ENCODE measurements at regions not wholly inside any gene's neighbourhood (a gene's known extent, or its start where the extent isn't known, plus 50 kb on each side); places are given as distances from the start of the nearest gene placed in this dataset.

DNA sequence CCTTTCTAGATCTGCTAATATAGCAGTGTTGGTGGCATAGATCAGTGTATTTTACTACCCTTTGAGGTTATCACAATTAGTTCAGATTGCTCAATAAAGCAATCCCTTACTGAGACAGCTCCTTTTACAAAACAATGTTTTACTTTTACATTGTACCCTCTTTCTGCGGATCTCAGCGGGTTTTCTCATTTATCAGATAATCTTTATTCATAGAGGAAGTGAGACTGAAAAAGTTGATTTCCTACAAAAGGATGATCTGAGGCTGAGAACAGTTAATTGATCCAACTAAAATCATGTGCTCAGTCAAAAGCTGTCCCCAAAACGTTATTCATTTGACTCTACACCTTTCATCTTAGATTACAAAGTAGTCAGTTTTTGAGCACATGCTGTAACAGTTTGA, 2319.9 kb downstream of the LRRC4C start:
- Mint-ChIP-seq H3K36me3 (ENCODE audit: low read depth, unreplicated experiment) (no peaks in the 10 kb centered on the region), H3K27ac (ENCODE audit: unreplicated experiment) (no peak overlapping the region), H3K9me3 (ENCODE audit: unreplicated experiment) (no peaks in the 10 kb centered on the region), H3K4me3 (ENCODE audit: unreplicated experiment) (no peak overlapping the region), H3K27me3 (ENCODE audit: unreplicated experiment) (peaks cover 1% of the 10 kb centered on the region), H3K4me1 (ENCODE audit: unreplicated experiment) (no peaks in the 10 kb centered on the region)
- TF ChIP-seq, protein P1, sequence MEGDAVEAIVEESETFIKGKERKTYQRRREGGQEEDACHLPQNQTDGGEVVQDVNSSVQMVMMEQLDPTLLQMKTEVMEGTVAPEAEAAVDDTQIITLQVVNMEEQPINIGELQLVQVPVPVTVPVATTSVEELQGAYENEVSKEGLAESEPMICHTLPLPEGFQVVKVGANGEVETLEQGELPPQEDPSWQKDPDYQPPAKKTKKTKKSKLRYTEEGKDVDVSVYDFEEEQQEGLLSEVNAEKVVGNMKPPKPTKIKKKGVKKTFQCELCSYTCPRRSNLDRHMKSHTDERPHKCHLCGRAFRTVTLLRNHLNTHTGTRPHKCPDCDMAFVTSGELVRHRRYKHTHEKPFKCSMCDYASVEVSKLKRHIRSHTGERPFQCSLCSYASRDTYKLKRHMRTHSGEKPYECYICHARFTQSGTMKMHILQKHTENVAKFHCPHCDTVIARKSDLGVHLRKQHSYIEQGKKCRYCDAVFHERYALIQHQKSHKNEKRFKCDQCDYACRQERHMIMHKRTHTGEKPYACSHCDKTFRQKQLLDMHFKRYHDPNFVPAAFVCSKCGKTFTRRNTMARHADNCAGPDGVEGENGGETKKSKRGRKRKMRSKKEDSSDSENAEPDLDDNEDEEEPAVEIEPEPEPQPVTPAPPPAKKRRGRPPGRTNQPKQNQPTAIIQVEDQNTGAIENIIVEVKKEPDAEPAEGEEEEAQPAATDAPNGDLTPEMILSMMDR (IDR thresholded peaks at IDR 0.05; ENCODE audit: unreplicated experiment): no peak
- no peak for DNase-seq (ENCODE audit: low spot score)

DNA sequence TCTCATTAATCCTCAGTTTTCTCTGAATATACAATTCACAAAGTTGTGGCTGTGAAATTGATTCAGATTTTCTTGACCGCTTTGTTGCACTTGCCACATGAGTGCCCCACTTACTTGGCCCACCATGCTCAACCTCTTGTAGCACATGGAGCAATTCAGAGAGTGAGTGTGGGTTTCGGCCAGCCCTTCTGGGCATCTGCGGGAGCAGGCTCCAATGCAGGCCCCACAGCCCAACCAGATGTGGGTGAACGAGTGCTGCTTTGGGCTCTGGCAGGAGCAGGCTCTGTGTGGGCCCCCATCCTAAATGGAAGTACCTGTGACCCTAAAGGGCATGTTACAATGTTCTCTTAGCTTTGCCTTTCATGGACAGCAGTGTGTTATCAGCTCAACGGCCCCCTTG, 2338.6 kb downstream of the LRRC4C start:
- H3K4me3 Mint-ChIP-seq (ENCODE audit: unreplicated experiment): no peak overlapping the region
- H3K9me3 Mint-ChIP-seq (ENCODE audit: unreplicated experiment): no peaks in the 10 kb centered on the region
- DNase-seq (ENCODE audit: low spot score): no peak
- no peaks in the 10 kb centered on the region for H3K4me1 Mint-ChIP-seq (ENCODE audit: unreplicated experiment)
- H3K27me3 Mint-ChIP-seq (ENCODE audit: unreplicated experiment): no peaks in the 10 kb centered on the region
- no peaks in the 10 kb centered on the region for H3K36me3 Mint-ChIP-seq (ENCODE audit: low read depth, unreplicated experiment)
- no peak overlapping the region for H3K27ac Mint-ChIP-seq (ENCODE audit: unreplicated experiment)
- TF ChIP-seq, protein P1 (IDR thresholded peaks at IDR 0.05; ENCODE audit: unreplicated experiment): no peak

DNA sequence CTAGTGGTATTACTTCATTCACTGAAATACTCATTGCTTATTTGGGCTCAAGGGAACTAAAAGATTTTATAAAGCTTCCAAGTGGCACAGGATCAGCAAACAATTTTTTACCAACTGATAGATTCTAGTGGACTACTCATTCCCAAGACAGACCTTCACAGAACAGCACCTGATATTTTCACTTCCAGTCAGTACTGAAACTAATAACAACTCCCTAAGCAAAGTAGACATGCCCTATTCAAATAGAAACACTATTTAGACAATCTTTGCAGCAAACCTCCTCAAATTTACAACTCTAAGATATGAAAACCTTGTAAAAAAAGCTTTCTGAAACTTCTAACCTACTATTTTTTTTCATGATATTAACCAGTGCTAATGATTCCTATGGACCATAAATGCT, 2345.8 kb downstream of the LRRC4C start:
- Mint-ChIP-seq H3K27me3 (ENCODE audit: unreplicated experiment) (peaks cover 1% of the 10 kb centered on the region), H3K36me3 (ENCODE audit: low read depth, unreplicated experiment) (no peaks in the 10 kb centered on the region), H3K9me3 (ENCODE audit: unreplicated experiment) (no peaks in the 10 kb centered on the region), H3K4me3 (ENCODE audit: unreplicated experiment) (no peak overlapping the region), H3K4me1 (ENCODE audit: unreplicated experiment) (no peaks in the 10 kb centered on the region), H3K27ac (ENCODE audit: unreplicated experiment) (no peak overlapping the region)
- DNase-seq (ENCODE audit: low spot score): no peak
- TF ChIP-seq, protein P1 (IDR thresholded peaks at IDR 0.05; ENCODE audit: unreplicated experiment): no peak

DNA sequence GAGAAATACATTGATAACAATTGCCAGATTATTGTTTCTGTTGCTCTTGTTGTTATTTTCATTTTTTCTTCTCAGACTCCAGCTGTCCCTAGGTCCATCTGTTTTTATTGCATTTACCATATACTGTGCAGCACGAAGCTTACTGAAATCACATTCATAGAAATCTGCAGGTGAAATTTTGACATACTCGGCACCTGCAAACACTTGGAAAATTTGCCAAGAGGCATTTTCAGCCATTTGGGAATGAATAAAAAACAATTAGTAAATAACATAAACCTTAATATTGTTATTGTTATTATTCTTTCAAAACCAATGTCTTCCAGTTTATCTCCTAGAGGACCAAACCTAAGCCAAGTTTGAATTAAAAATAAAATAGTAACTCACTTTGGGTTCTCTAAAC, 2357.2 kb downstream of the LRRC4C start:
- DNase-seq (ENCODE audit: low spot score): no peak
- H3K27me3 Mint-ChIP-seq (ENCODE audit: unreplicated experiment): no peaks in the 10 kb centered on the region
- no peaks in the 10 kb centered on the region for H3K4me1 Mint-ChIP-seq (ENCODE audit: unreplicated experiment)
- H3K36me3 Mint-ChIP-seq (ENCODE audit: low read depth, unreplicated experiment): no peaks in the 10 kb centered on the region
- TF ChIP-seq, protein P1 (IDR thresholded peaks at IDR 0.05; ENCODE audit: unreplicated experiment): no peak
- H3K9me3 Mint-ChIP-seq (ENCODE audit: unreplicated experiment): peaks cover 7% of the 10 kb centered on the region
- no peak overlapping the region for H3K4me3 Mint-ChIP-seq (ENCODE audit: unreplicated experiment)
- no peak overlapping the region for H3K27ac Mint-ChIP-seq (ENCODE audit: unreplicated experiment)

DNA sequence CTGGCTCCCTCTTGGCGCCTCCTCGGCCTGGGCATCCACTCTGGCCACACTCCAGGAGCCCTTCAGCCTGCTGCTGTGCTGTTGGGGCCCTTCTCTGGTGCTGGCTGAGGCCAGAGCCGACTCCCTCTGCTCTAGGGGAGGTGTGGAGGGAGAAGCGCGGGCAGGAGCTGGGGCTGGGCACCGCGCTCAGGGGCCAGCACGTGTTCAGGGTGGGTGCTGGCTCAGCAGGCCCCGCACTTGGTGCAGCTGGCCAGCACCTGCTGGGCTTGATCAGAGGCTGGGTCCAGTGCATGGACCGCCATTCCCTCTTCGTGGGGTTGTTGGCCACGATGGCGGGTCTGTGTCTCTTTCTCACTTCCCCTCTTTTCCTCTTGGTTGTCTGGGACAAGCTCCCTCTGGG, 2381.0 kb downstream of the LRRC4C start:
- no peak for DNase-seq (ENCODE audit: low spot score)
- H3K27me3 Mint-ChIP-seq (ENCODE audit: unreplicated experiment): no peaks in the 10 kb centered on the region
- no peak overlapping the region for H3K4me3 Mint-ChIP-seq (ENCODE audit: unreplicated experiment)
- no peaks in the 10 kb centered on the region for H3K36me3 Mint-ChIP-seq (ENCODE audit: low read depth, unreplicated experiment)
- H3K4me1 Mint-ChIP-seq (ENCODE audit: unreplicated experiment): no peaks in the 10 kb centered on the region
- TF ChIP-seq, protein P1 (IDR thresholded peaks at IDR 0.05; ENCODE audit: unreplicated experiment): no peak
- no peak overlapping the region for H3K27ac Mint-ChIP-seq (ENCODE audit: unreplicated experiment)
- H3K9me3 Mint-ChIP-seq (ENCODE audit: unreplicated experiment): no peaks in the 10 kb centered on the region
